22Rv1 (cell line): ENCODE measurements at regions not wholly inside any gene's neighbourhood (a gene's known extent, or its start where the extent isn't known, plus 50 kb on each side); places are given as distances from the start of the nearest gene placed in this dataset.

Experiments used
- H3K27ac ChIP-seq: fragments of 450-650 bp; 2 replicates; pipeline ENCODE4 v1.5.1; 2017
- ZFX ChIP-seq: fragments of 450-650 bp; IDR thresholded peaks from 2 replicates; pipeline ENCODE4 v1.6.1; 2017; ENCODE audit warnings: antibody characterized with exemption, borderline replicate concordance
- TF ChIP-seq, protein P1 (sequence below): fragments of 450-650 bp; IDR thresholded peaks from 2 replicates; pipeline ENCODE4 v1.5.1; 2017; ENCODE audit warnings: mild to moderate bottlenecking

DNA sequence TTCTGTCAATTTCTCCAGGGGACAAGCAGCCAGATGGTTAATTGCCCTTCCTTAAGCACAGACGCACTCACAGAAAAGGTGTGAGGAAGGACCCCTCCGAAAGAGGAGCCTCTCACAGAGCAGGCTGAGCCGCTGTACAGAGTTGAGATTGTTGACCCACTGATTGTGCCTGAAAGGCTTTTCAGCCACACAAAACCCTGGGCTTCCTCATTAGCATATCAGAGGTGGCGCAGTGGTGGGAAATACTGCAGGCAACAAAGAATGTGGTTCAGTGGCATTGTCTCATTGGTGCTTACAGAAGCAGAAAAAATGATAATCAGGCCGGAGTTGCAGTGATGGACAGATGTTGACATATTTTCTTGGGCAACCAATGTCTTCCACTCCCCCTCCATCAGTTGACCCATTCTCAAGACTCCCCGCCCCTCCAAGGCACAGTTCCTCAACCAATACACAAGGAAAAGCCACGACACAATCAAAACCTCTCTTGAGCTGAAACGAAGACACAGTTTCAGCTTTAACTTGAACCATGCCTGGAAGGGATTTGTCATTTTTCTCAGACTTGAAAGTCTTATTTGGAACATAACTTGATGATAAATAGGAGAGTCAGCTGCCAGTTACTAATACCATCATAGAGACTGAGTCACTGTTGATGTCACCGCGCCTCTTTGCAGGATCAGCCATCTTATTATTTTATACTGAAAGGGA is 53.1 kb downstream of the ATXN3L start:
- no peak overlapping the region for H3K27ac ChIP-seq

DNA sequence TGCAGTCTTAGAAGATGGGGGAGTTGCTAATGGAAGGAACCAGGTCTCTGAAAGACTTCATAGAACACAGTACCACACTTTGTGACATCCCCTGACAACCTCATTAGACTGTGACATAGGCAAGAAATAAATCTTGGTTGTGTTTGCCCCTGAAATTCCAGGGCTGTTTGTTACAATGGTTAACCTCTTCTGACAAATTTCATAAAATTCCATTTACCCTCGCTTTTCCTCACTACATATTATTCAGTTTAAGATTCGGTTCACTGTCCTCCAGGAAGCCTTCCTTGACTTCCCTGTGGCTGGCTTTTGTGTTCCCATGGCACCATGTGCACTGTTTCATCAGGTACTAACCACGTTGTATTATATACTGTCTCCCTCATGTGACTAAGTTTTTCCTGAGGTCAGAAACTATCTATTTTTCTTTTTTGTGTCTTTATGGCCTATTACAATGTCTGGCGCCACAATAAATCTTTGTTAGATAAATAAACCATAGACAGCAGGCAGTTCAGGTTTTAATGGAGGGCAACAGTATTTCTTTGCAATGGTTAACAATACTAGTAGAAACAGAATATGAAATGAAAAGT is 54.2 kb downstream of the ATXN3L start:
- H3K27ac ChIP-seq: no peak overlapping the region
- TF ChIP-seq ZFX: no peak
- TF ChIP-seq, protein P1, sequence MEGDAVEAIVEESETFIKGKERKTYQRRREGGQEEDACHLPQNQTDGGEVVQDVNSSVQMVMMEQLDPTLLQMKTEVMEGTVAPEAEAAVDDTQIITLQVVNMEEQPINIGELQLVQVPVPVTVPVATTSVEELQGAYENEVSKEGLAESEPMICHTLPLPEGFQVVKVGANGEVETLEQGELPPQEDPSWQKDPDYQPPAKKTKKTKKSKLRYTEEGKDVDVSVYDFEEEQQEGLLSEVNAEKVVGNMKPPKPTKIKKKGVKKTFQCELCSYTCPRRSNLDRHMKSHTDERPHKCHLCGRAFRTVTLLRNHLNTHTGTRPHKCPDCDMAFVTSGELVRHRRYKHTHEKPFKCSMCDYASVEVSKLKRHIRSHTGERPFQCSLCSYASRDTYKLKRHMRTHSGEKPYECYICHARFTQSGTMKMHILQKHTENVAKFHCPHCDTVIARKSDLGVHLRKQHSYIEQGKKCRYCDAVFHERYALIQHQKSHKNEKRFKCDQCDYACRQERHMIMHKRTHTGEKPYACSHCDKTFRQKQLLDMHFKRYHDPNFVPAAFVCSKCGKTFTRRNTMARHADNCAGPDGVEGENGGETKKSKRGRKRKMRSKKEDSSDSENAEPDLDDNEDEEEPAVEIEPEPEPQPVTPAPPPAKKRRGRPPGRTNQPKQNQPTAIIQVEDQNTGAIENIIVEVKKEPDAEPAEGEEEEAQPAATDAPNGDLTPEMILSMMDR: no peak

More for the DNA sequence above, 53.1 kb downstream of the ATXN3L start:
- TF ChIP-seq ZFX: no peak
- TF ChIP-seq, protein P1: no peak

DNA sequence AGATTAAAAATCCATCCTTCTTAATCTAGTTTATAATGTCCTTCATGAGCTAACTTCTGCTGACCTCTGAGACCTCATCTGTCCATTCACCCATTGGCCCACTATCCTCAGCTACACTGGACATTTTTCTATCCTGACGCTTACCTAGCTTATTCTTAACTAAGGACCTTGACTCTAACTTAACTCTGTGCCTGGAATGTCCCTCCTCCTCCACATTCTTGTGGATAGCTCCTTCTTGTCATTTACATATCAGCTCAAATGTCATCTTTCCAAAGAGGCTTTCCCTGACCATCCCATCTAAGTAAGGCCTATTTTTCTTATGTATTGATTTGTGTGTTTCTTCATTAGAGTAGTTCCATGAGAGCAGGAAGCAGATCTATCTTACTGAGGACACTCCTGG is 54.7 kb downstream of the ATXN3L start:
- TF ChIP-seq ZFX: no peak
- TF ChIP-seq, protein P1: no peak

DNA sequence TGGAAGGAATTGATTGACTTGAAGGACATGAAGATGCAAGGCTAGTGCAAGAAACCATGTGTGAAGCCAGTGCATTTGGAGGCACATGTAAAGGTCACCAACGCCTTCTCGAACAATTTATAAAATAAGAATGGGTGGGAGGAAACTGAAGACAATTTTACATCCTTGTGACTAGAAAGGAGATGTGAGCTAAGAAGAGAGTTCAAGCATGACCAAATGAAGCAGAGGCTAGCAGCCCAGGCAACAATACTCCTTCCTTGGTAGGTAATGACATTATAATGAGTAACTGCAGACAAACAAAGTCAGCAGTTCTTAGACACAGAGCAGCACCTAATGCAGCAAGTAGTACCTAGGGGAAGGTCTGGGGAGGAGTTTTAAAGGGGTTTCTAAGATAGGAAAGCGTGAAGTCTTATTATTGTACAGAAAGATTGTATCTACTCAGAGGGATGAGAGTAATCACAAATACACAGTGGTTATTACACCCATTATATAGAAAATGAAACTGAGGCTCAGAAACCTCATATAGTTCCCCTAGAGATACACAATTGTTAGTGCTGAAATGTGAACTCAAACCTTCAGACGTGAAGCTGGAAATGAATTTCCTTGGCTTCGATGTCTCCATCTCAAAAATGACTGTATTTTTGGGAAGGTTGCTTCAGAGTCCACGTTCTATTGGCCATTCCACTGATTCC is 56.1 kb downstream of the ATXN3L start:
- TF ChIP-seq, protein P1: no peak
- TF ChIP-seq ZFX: no peak
- no peak overlapping the region for H3K27ac ChIP-seq

More for the DNA sequence above, 54.7 kb downstream of the ATXN3L start:
- no peak overlapping the region for H3K27ac ChIP-seq

DNA sequence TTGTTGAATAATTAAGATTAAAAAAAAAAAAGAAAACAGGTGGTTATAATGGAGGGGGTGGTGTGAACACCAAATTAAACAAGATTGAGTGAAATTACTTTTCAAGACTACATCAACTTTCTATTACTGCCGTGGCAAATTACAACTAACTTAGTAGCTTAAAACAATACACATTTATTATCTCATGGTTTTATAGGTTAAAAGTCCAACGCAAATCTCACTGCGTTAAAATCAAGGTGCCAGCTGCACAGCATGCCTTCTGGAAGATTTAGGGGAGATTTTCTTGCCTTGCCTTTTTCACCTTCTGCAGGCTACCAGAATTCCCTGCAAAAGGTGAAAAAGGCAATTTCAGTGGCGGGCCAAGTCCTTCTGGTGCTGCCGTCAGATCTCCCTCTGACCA is 58.5 kb downstream of the ATXN3L start:
- no peak overlapping the region for H3K27ac ChIP-seq
- TF ChIP-seq, protein P1: no peak
- TF ChIP-seq ZFX: no peak

DNA sequence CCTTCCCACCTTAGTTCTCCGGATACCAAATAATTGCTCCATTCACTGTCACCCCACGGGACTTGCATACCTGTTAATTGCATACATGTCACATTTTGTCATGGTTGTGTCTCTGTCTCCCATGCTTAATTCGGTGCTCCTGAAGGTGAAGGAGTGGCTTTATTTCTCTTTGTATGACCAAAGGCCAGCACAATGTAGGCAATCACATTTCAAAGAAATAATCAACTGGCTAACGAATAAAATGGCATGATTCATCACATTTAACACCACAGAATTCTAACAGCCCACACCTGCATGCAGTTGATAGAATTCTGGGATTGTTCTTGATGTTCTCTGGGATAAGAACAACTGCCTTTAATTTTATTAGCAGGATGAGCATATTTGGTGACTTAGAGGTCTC is 59.3 kb downstream of the ATXN3L start:
- H3K27ac ChIP-seq: no peak overlapping the region

More for the DNA sequence above, 59.3 kb downstream of the ATXN3L start:
- TF ChIP-seq, protein P1: no peak
- no peak for TF ChIP-seq ZFX
